HL-60 (cell line): ENCODE measurements at regions not wholly inside any gene's neighbourhood (a gene's known extent, or its start where the extent isn't known, plus 50 kb on each side); places are given as distances from the start of the nearest gene placed in this dataset.

Source experiments
- DNase-seq, 2 experiments: peaks; one replicate each; pipeline ENCODE4 v3.0.0-alpha.2; 2010 to 2020; ENCODE audit warnings: low read depth in 1 of 2, low spot score in 1 of 2
- H3K27ac ChIP-seq: fragments of 250-450 bp; sonication (Bioruptor Pico); replicated peaks from 2 replicates; pipeline ENCODE4 v1.5.1; 2020; ENCODE audit warnings: mild to moderate bottlenecking, moderate library complexity
- H3K27me3 ChIP-seq: fragments of 250-450 bp; sonication (Bioruptor Pico); 2 replicates; pipeline ENCODE4 v1.5.1; 2021; ENCODE audit warnings: mild to moderate bottlenecking, moderate library complexity; ENCODE audit not compliant: insufficient read depth, poor library complexity, severe bottlenecking
- H3K4me3 ChIP-seq: replicated peaks from 2 replicates; pipeline ENCODE4 v1.5.1; 2011; ENCODE audit warnings: mild to moderate bottlenecking, control low read depth, low read length; ENCODE audit not compliant: insufficient read depth
- CTCF ChIP-seq: IDR thresholded peaks from one replicate; pipeline ENCODE4 v1.5.1; 2011; ENCODE audit warnings: low read length, control low read depth, inconsistent platforms; ENCODE audit not compliant: insufficient read depth
- GABPA ChIP-seq: IDR thresholded peaks from 2 replicates; pipeline ENCODE4 v1.6.1; 2012; ENCODE audit warnings: low read depth
- POLR2AphosphoS5 ChIP-seq: IDR thresholded peaks from 2 replicates; pipeline ENCODE4 v1.6.1; 2012; ENCODE audit warnings: low read depth
- REST ChIP-seq: IDR thresholded peaks from 2 replicates; pipeline ENCODE4 v1.6.1; 2012; ENCODE audit warnings: low read depth; ENCODE audit not compliant: insufficient replicate concordance
- SPI1 ChIP-seq: IDR thresholded peaks from 2 replicates; pipeline ENCODE4 v1.6.1; 2012; ENCODE audit warnings: low read depth, mild to moderate bottlenecking, borderline replicate concordance

- no peak for TF ChIP-seq CTCF
- TF ChIP-seq GABPA, result no peak
- no peak for TF ChIP-seq POLR2AphosphoS5
- TF ChIP-seq REST, result no peak
- no peak for TF ChIP-seq SPI1
- H3K27me3 ChIP-seq, result no peaks in the 10 kb centered on the region
- no peak overlapping the region for H3K27ac ChIP-seq
- DNase-seq, result no peak
- no peak overlapping the region for H3K4me3 ChIP-seq
These were observed 52.7 kb upstream of the GDNF start for GRCh38 chr5:37892586-37892985.

GRCh38 chr5:37891832-37892231 lies 52.0 kb upstream of the GDNF start:
- Histone ChIP-seq H3K4me3 (no peak overlapping the region), H3K27ac (no peak overlapping the region), H3K27me3 (no peaks in the 10 kb centered on the region)
- no peak for DNase-seq
- no peak for TF ChIP-seq CTCF
- no peak for TF ChIP-seq SPI1
- no peak for TF ChIP-seq POLR2AphosphoS5

GRCh38 chr5:37889612-37890317 lies 49.9 kb upstream of the GDNF start:
- no peak overlapping the region for H3K27ac ChIP-seq
- no peak overlapping the region for H3K4me3 ChIP-seq
- DNase-seq, result peak in 1 of 2 experiments; percentile 8
- no peaks in the 10 kb centered on the region for H3K27me3 ChIP-seq
- no peak for TF ChIP-seq POLR2AphosphoS5
- TF ChIP-seq REST, result no peak
- TF ChIP-seq GABPA, result no peak
- no peak for TF ChIP-seq SPI1
- TF ChIP-seq CTCF, result no peak
